HL-60 (cell line): ENCODE measurements at regions not wholly inside any gene's neighbourhood (a gene's known extent, or its start where the extent isn't known, plus 50 kb on each side); places are given as distances from the start of the nearest gene placed in this dataset.

Source experiments
- CTCF ChIP-seq: IDR thresholded peaks from one replicate; pipeline ENCODE4 v1.5.1; 2011; ENCODE audit warnings: low read length, control low read depth, inconsistent platforms; ENCODE audit not compliant: insufficient read depth
- GABPA ChIP-seq: IDR thresholded peaks from 2 replicates; pipeline ENCODE4 v1.6.1; 2012; ENCODE audit warnings: low read depth
- POLR2AphosphoS5 ChIP-seq: IDR thresholded peaks from 2 replicates; pipeline ENCODE4 v1.6.1; 2012; ENCODE audit warnings: low read depth
- REST ChIP-seq: IDR thresholded peaks from 2 replicates; pipeline ENCODE4 v1.6.1; 2012; ENCODE audit warnings: low read depth; ENCODE audit not compliant: insufficient replicate concordance

- no peak for TF ChIP-seq CTCF
- TF ChIP-seq REST: no peak
- TF ChIP-seq POLR2AphosphoS5: no peak
- TF ChIP-seq GABPA: no peak
These were observed 174.8 kb upstream of the GSC start for GRCh38 chr14:94944636-94945258.
